GM12864 (cell line): ENCODE measurements at regions not wholly inside any gene's neighbourhood (a gene's known extent, or its start where the extent isn't known, plus 50 kb on each side); places are given as distances from the start of the nearest gene placed in this dataset.

ENCODE experiments used
- DNase-seq: peaks from one replicate; pipeline ENCODE4 v3.0.0-alpha.2; 2011; ENCODE audit warnings: low read depth
- H3K4me3 ChIP-seq: 2 replicates; pipeline ENCODE4 v1.5.1; 2011; ENCODE audit warnings: mild to moderate bottlenecking, low read depth, low read length, control low read depth
- CTCF ChIP-seq: IDR thresholded peaks from 2 replicates; pipeline ENCODE4 v1.5.1; 2011; ENCODE audit warnings: low read depth, mild to moderate bottlenecking, moderate library complexity, low read length, control low read depth, inconsistent platforms; ENCODE audit errors: missing control alignments

GRCh38 chr12:125254236-125254635 is 189.0 kb downstream of the AACS start:
- H3K4me3 ChIP-seq, result no peak overlapping the region
- no peak for TF ChIP-seq CTCF
- no peak for DNase-seq

- TF ChIP-seq CTCF, result no peak
- no peak overlapping the region for H3K4me3 ChIP-seq
- DNase-seq, result no peak
Observed at GRCh38 chr12:125254856-125255255, 189.6 kb downstream of the AACS start.

- no peak for TF ChIP-seq CTCF
- no peak overlapping the region for H3K4me3 ChIP-seq
- DNase-seq, result no peak
Observed at GRCh38 chr12:125255935-125256633, 190.8 kb downstream of the AACS start.

- no peak overlapping the region for H3K4me3 ChIP-seq
- no peak for TF ChIP-seq CTCF
- DNase-seq, result no peak
Observed at GRCh38 chr12:125256634-125256936, 191.3 kb downstream of the AACS start.

- TF ChIP-seq CTCF, result no peak
- no peak overlapping the region for H3K4me3 ChIP-seq
- DNase-seq, result no peak
Observed at GRCh38 chr12:125259178-125259867, 194.1 kb downstream of the AACS start.

GRCh38 chr12:125262851-125263250 is 197.6 kb downstream of the AACS start:
- DNase-seq, result no peak
- H3K4me3 ChIP-seq, result no peak overlapping the region
- TF ChIP-seq CTCF, result no peak

- TF ChIP-seq CTCF, result no peak
- no peak for DNase-seq
- H3K4me3 ChIP-seq, result no peak overlapping the region
Observed at GRCh38 chr12:125263385-125263784, 198.2 kb downstream of the AACS start.
